ENCODE measurements at regions not wholly inside any gene's neighbourhood (a gene's known extent, or its start where the extent isn't known, plus 50 kb on each side); places are given as distances from the start of the nearest gene placed in this dataset.

DNA sequence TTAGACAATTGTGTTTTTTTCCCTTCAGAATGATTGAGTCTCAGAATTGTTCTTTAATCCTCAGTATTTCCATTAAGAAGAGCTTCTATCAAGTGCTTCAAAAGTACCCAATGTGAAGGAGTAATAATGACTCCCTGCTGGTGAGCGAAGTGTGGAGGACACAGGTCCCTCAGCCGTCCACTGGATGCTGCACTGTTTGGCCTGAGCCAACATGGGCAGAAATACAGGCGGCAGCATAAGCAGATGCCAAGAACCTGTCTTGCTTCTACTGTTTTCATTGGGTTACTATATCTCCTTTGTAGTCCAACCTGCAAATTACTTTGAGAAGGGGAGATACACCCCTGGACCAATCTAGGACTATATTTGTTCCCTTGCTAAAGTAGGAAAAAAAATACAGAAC lies 55.3 kb upstream of the DPH5 start:
- no peak for DNase-seq

DNA sequence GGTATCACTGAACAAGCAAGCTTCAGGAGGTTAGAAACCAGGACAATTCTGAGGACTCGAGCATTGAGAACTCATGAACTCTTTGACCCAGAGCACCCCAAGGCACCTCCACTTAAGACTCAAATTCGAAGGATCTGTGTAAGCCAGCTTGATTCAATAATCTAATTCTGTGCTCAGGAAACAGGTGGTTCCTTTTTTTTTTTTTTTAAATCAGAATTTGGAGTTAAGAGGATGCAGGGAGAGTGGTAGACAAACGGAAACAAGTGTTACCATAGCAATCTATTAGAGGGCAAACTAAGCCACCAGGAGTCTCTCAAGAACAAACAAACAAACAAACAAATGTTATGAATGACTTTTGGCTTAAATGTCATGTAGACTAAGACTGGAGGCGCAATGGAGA lies 53.8 kb upstream of the DPH5 start:
- no peak for DNase-seq

DNA sequence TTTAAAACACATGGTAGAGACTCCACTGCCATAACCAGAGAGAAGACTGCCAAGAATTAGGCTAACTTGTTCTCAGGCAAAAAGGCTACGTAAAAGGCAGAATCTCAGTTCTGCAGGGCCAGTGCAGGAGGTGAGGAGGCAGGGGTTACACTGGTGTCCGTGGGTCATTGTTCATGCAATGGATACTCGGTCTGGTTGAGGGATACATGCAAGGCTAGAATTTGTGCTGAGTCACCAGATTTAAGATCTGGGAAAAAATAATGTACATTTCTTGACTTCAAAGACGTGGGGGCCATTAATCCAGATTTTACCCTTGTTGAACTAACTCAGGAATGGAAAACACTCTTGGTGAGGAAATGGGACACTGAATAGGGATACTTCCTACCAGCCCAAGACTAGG lies 52.3 kb upstream of the DPH5 start:
- DNase-seq: no peak

DNA sequence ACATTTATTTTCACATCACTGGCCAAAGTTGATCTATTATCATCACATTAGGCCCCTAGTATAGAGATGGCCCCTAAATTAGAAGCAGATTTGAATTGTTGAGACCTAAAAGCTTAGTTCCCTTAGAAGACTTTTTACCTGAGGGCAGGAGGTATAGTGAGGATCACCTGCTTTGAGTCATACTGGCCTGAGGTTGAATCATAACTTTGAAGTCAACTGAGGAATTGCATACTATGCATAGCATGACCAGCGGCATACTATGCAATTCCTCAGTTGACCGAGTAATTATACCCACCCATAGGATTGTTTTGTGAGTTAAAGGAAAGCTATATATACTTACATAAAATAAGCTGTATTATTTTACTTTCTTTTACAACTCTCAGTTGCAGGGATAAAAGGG lies 50.3 kb upstream of the DPH5 start:
- DNase-seq: no peak
